ENCODE measurements at regions not wholly inside any gene's neighbourhood (a gene's known extent, or its start where the extent isn't known, plus 50 kb on each side); places are given as distances from the start of the nearest gene placed in this dataset.
"Not testable (repeated sequence)": the region's sequence is repeated elsewhere in the genome, so short reads cannot be mapped to it uniquely, and the experiment has no call there.

DNA sequence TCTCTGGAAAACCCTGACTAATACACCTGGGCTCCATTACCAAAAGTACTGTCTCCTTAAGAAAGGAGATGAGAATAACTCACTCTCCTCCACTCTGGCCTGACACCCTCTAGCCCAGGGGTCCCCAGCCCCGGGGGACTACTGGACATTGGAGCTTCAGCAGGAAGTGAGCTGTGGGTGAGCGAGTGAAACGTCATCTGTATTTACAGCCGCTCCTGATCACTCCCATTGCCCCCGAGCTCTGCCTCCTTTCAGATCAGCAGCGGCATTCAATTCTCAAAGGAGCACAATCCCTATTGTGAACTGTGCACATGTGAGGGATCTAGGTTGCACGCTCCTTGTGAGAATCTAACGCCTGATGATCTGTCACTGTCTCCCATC, 126.3 kb upstream of the TNRC6C start:
- no peak overlapping the region for H3K27ac ChIP-seq
- TF ChIP-seq, protein P1, sequence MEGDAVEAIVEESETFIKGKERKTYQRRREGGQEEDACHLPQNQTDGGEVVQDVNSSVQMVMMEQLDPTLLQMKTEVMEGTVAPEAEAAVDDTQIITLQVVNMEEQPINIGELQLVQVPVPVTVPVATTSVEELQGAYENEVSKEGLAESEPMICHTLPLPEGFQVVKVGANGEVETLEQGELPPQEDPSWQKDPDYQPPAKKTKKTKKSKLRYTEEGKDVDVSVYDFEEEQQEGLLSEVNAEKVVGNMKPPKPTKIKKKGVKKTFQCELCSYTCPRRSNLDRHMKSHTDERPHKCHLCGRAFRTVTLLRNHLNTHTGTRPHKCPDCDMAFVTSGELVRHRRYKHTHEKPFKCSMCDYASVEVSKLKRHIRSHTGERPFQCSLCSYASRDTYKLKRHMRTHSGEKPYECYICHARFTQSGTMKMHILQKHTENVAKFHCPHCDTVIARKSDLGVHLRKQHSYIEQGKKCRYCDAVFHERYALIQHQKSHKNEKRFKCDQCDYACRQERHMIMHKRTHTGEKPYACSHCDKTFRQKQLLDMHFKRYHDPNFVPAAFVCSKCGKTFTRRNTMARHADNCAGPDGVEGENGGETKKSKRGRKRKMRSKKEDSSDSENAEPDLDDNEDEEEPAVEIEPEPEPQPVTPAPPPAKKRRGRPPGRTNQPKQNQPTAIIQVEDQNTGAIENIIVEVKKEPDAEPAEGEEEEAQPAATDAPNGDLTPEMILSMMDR (IDR thresholded peaks at IDR 0.05): no peak
- no peaks in the 10 kb centered on the region for H3K4me1 ChIP-seq (ENCODE audit: control insufficient read depth in 1 of 2, insufficient read depth in 1 of 2, low read depth in 1 of 2, low read length in 1 of 2)
- no peak overlapping the region for H3K4me3 ChIP-seq (ENCODE audit: low read depth in 1 of 2, low read length in 1 of 2)
- H3K27me3 ChIP-seq: peaks cover 23% of the 10 kb centered on the region
- H3K36me3 ChIP-seq: no peaks in the 10 kb centered on the region
- no peaks in the 10 kb centered on the region for H3K9me3 ChIP-seq

DNA sequence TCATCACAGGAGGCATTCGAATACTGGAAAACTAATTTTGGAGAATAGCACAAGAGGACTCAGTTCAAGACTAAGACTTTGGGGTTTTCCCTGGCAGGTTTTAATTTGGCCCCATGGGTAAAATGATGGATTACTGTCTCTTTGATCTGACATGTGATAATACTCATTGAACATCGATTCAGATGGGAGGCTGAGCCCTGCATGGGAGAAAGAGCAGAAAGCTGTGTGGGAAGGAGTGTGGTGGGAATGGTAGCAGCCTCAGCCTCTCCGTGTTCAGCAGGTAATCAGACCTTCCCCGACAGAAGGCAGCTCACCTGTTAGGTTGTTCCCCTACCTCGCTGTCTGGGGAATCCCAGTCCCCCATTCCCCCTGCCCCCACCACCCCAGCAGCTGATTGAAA, 124.7 kb upstream of the TNRC6C start:
- Histone ChIP-seq H3K9me3 (no peaks in the 10 kb centered on the region), H3K4me3 (ENCODE audit: low read depth in 1 of 2, low read length in 1 of 2) (no peak overlapping the region), H3K27ac (no peak overlapping the region), H3K27me3 (peaks cover 29% of the 10 kb centered on the region), H3K36me3 (no peaks in the 10 kb centered on the region), H3K4me1 (ENCODE audit: control insufficient read depth in 1 of 2, insufficient read depth in 1 of 2, low read depth in 1 of 2, low read length in 1 of 2) (no peaks in the 10 kb centered on the region)
- TF ChIP-seq, protein P1 (IDR thresholded peaks at IDR 0.05): no peak

GRCh38 chr17:77834170-77835115, 124.1 kb upstream of the TNRC6C start:
- Histone ChIP-seq H3K4me1 (ENCODE audit: control insufficient read depth in 1 of 2, insufficient read depth in 1 of 2, low read depth in 1 of 2, low read length in 1 of 2) (no peaks in the 10 kb centered on the region), H3K27me3 (peaks cover 36% of the 10 kb centered on the region), H3K4me3 (ENCODE audit: low read depth in 1 of 2, low read length in 1 of 2) (no peak overlapping the region), H3K36me3 (no peaks in the 10 kb centered on the region), H3K27ac (no peak overlapping the region), H3K9me3 (no peaks in the 10 kb centered on the region)
- TF ChIP-seq, protein P1 (IDR thresholded peaks at IDR 0.05): no peak

GRCh38 chr17:77836557-77837041, 121.9 kb upstream of the TNRC6C start:
- TF ChIP-seq, protein P1 (IDR thresholded peaks at IDR 0.05): no peak
- H3K27ac ChIP-seq: no peak overlapping the region
- peaks cover 40% of the 10 kb centered on the region for H3K27me3 ChIP-seq
- H3K9me3 ChIP-seq: no peaks in the 10 kb centered on the region
- H3K36me3 ChIP-seq: no peaks in the 10 kb centered on the region
- H3K4me3 ChIP-seq (ENCODE audit: low read depth in 1 of 2, low read length in 1 of 2): no peak overlapping the region
- peaks cover 8 to 12% of the 10 kb centered on the region in 2 experiments for H3K4me1 ChIP-seq (ENCODE audit: control insufficient read depth in 1 of 2, insufficient read depth in 1 of 2, low read depth in 1 of 2, low read length in 1 of 2)

DNA sequence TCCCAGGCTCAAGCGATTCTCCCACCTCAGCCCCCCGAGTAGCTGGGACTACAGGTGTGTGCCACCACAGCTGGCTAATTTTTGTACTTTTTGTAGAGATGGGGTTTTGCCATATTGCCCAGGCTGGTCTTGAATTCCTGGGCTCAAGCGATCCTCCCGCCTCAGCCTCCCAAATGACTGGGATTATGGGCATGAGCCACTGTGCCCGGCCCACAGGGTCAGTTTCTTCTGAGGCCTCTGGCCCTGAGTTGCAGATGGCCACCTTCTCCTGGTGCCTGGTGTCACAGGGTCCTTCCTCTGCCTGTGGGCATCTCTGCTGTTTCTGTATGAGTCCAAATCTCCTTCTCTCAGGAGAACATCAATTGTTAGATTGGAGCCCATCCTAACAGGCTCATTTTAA, 121.4 kb upstream of the TNRC6C start:
- H3K27ac ChIP-seq; H3K9me3 ChIP-seq; H3K36me3 ChIP-seq; H3K4me3 ChIP-seq (ENCODE audit: low read depth in 1 of 2, low read length in 1 of 2): not testable (repeated sequence)
- Histone ChIP-seq H3K4me1 (ENCODE audit: control insufficient read depth in 1 of 2, insufficient read depth in 1 of 2, low read depth in 1 of 2, low read length in 1 of 2) (peaks cover 8 to 14% of the 10 kb centered on the region in 2 experiments), H3K27me3 (peaks cover 41% of the 10 kb centered on the region)

DNA sequence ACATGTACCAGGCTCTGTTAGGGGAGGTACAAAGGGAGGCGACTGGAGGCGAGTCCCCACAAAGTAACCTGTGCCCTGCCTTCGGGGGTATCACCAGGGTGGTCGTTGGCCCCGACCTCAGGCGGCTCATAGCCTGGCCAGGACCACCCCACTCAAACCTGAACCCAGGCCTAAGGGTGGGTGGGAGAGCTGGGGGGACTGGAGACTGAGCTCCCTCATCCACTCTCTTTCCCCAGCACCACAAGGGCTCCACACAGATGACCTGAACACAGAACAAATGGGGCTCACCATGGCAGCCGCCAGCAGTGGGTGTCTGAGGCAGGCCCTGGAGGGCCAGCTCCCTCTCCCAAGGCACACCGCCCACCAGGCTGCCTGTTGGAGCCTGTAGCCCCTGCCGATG, 120.6 kb upstream of the TNRC6C start:
- peaks cover 47% of the 10 kb centered on the region for H3K27me3 ChIP-seq
- H3K4me3 ChIP-seq (ENCODE audit: low read depth in 1 of 2, low read length in 1 of 2): no peak overlapping the region
- H3K4me1 ChIP-seq (ENCODE audit: control insufficient read depth in 1 of 2, insufficient read depth in 1 of 2, low read depth in 1 of 2, low read length in 1 of 2): peaks cover 8 to 18% of the 10 kb centered on the region in 2 experiments
- no peak overlapping the region for H3K27ac ChIP-seq
- TF ChIP-seq, protein P1 (IDR thresholded peaks at IDR 0.05): no peak
- no peaks in the 10 kb centered on the region for H3K9me3 ChIP-seq
- H3K36me3 ChIP-seq: no peaks in the 10 kb centered on the region

Measured in neutrophil (primary cell).